MCF 10A (cell line): ENCODE measurements at regions not wholly inside any gene's neighbourhood (a gene's known extent, or its start where the extent isn't known, plus 50 kb on each side); places are given as distances from the start of the nearest gene placed in this dataset.

ENCODE experiments used
- BruUV-seq: library from RNA; stranded (reverse); fragments of 400-500 nt; replicated peaks from 2 replicates; lab custom pipeline; 2021; lab: Mats Ljungman, UMichigan
- CTCF ChIA-PET: fragments of 300-600 bp; sonication (Branson Sonifier 250); formaldehyde crosslinking; extraction: SDS; loops from one replicate; lab custom pipeline; 2021; ENCODE audit warnings: antibody characterized with exemption, inconsistent platforms; lab: Yijun Ruan, JAX
- POLR2A ChIA-PET: fragments of 300-600, 350-650 bp; sonication (Branson Sonifier 250); formaldehyde crosslinking; extraction: SDS; loops from one replicate; lab custom pipeline; 2020; ENCODE audit warnings: antibody characterized with exemption, inconsistent platforms; lab: Yijun Ruan, JAX
- DNase-seq: peaks from one replicate; pipeline ENCODE4 v3.0.0-alpha.2; 2018; ENCODE audit not compliant: unreplicated experiment
- H3K27ac Mint-ChIP-seq: one replicate; pipeline ENCODE4 v1.8.0; 2022; ENCODE audit warnings: mild to moderate bottlenecking, low read depth, mixed read lengths; ENCODE audit not compliant: unreplicated experiment
- H3K27me3 Mint-ChIP-seq: one replicate; pipeline ENCODE4 v1.8.0; 2022; ENCODE audit warnings: mixed read lengths; ENCODE audit not compliant: insufficient read depth, unreplicated experiment
- H3K36me3 Mint-ChIP-seq: one replicate; pipeline ENCODE4 v1.8.0; 2022; ENCODE audit warnings: mild to moderate bottlenecking, moderate library complexity, mixed read lengths; ENCODE audit not compliant: insufficient read depth, unreplicated experiment
- H3K4me1 Mint-ChIP-seq: one replicate; pipeline ENCODE4 v1.8.0; 2022; ENCODE audit warnings: mixed read lengths; ENCODE audit not compliant: insufficient read depth, unreplicated experiment
- H3K4me3 Mint-ChIP-seq: one replicate; pipeline ENCODE4 v1.8.0; 2022; ENCODE audit warnings: mild to moderate bottlenecking, moderate library complexity, mixed read lengths; ENCODE audit not compliant: unreplicated experiment
- H3K9me3 Mint-ChIP-seq: one replicate; pipeline ENCODE4 v1.8.0; 2022; ENCODE audit warnings: mixed read lengths; ENCODE audit not compliant: unreplicated experiment
- intact Hi-C: fragments of 100-400 bp; cut with micrococcal nuclease; formaldehyde crosslinking; loops from 2 replicates; pipeline ENCODE4 v1.14.1; 2022
- TF ChIP-seq, protein P1 (sequence below): fragments of 200-600 bp; IDR thresholded peaks from one replicate; pipeline ENCODE4 v1.8.0; 2022; ENCODE audit warnings: antibody characterized with exemption, mild to moderate bottlenecking; ENCODE audit not compliant: unreplicated experiment

GRCh38 chr7:26584987-26585665 is 279.3 kb downstream of the SKAP2 start:
- Mint-ChIP-seq H3K4me1 (peaks cover 6% of the 10 kb centered on the region), H3K27me3 (peaks cover 22% of the 10 kb centered on the region), H3K27ac (no peak overlapping the region), H3K9me3 (no peaks in the 10 kb centered on the region), H3K4me3 (no peak overlapping the region), H3K36me3 (no peaks in the 10 kb centered on the region)
- BruUV-seq, result no TSS peak
- TF ChIP-seq, protein P1, sequence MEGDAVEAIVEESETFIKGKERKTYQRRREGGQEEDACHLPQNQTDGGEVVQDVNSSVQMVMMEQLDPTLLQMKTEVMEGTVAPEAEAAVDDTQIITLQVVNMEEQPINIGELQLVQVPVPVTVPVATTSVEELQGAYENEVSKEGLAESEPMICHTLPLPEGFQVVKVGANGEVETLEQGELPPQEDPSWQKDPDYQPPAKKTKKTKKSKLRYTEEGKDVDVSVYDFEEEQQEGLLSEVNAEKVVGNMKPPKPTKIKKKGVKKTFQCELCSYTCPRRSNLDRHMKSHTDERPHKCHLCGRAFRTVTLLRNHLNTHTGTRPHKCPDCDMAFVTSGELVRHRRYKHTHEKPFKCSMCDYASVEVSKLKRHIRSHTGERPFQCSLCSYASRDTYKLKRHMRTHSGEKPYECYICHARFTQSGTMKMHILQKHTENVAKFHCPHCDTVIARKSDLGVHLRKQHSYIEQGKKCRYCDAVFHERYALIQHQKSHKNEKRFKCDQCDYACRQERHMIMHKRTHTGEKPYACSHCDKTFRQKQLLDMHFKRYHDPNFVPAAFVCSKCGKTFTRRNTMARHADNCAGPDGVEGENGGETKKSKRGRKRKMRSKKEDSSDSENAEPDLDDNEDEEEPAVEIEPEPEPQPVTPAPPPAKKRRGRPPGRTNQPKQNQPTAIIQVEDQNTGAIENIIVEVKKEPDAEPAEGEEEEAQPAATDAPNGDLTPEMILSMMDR, result no peak
- POLR2A ChIA-PET, result no interaction called here
- intact Hi-C loops, result no loop called here
- DNase-seq, result no peak
- CTCF ChIA-PET, result no interaction called here

- peaks cover 10% of the 10 kb centered on the region for H3K27me3 Mint-ChIP-seq
- POLR2A ChIA-PET, result no interaction called here
- intact Hi-C loops, result no loop called here
- BruUV-seq, result no TSS peak
- H3K36me3 Mint-ChIP-seq, result no peaks in the 10 kb centered on the region
- H3K27ac Mint-ChIP-seq, result no peak overlapping the region
- no peak for DNase-seq
- H3K4me3 Mint-ChIP-seq, result no peak overlapping the region
- peaks cover 6% of the 10 kb centered on the region for H3K4me1 Mint-ChIP-seq
- CTCF ChIA-PET, result interaction anchor here (0.6 to 1.3 kb wide), 3 partner anchors 9 to 218 kb away, joined by 3 to 5 read pairs (median 4); no protein-coding TSS in a partner anchor
- TF ChIP-seq, protein P1, result no peak
- no peaks in the 10 kb centered on the region for H3K9me3 Mint-ChIP-seq
Measured at GRCh38 chr7:26587536-26587935, 276.9 kb downstream of the SKAP2 start.

- peaks cover 10% of the 10 kb centered on the region for H3K27me3 Mint-ChIP-seq
- no peak for DNase-seq
- TF ChIP-seq, protein P1, result no peak
- intact Hi-C loops, result no loop called here
- peaks cover 6% of the 10 kb centered on the region for H3K4me1 Mint-ChIP-seq
- POLR2A ChIA-PET, result no interaction called here
- CTCF ChIA-PET, result interaction anchor here (0.6 to 1.3 kb wide), 4 partner anchors 24 to 219 kb away, joined by 3 to 5 read pairs (median 4); no protein-coding TSS in a partner anchor
- peak overlapping the region; percentile 25 for H3K27ac Mint-ChIP-seq
- BruUV-seq, result no TSS peak
- H3K9me3 Mint-ChIP-seq, result no peaks in the 10 kb centered on the region
- H3K36me3 Mint-ChIP-seq, result no peaks in the 10 kb centered on the region
- H3K4me3 Mint-ChIP-seq, result no peak overlapping the region
Measured at GRCh38 chr7:26588511-26588910, 275.9 kb downstream of the SKAP2 start.

DNA sequence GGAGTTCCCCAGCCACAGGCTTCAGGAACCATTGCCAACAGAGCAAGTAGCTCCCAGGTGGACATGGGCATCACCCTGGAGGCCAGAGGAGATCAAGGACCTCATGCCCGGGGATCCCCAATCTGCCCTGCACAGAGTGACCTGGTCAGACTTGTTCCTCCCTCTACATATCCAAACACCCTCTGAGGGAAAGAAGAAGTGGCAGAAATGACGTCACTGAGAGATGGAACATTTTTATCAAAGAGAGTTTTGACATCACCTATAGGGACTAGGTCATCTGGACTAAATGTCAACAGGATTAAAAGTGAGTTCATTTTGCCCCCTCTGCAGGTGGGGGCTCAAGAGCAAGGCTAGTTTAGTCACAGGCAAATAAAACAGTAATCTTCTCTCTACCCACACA is 273.7 kb downstream of the SKAP2 start:
- POLR2A ChIA-PET, result no interaction called here
- BruUV-seq, result no TSS peak
- TF ChIP-seq, protein P1, result no peak
- intact Hi-C loops, result no loop called here
- H3K4me1 Mint-ChIP-seq, result peaks cover 6% of the 10 kb centered on the region
- no peaks in the 10 kb centered on the region for H3K9me3 Mint-ChIP-seq
- peaks cover 10% of the 10 kb centered on the region for H3K27me3 Mint-ChIP-seq
- CTCF ChIA-PET, result interaction anchor here (0.6 kb wide), 1 partner anchor 242 kb away, joined by 4 read pairs; no protein-coding TSS in a partner anchor
- no peak overlapping the region for H3K4me3 Mint-ChIP-seq
- DNase-seq, result no peak
- no peaks in the 10 kb centered on the region for H3K36me3 Mint-ChIP-seq
- H3K27ac Mint-ChIP-seq, result no peak overlapping the region
